Hypothalamus (tissue), 51 donors: ENCODE measurements at regions not wholly inside any gene's neighbourhood (a gene's known extent, or its start where the extent isn't known, plus 50 kb on each side); places are given as distances from the start of the nearest gene placed in this dataset.
A peak's percentile ranks its signal among the peaks of the same experiment; 100 is the strongest.

Source experiments
- DNase-seq, 51 donors: peaks; one replicate each; lab custom pipeline; 2025; lab: John Stamatoyannopoulos, UW

- no peak for DNase-seq
Measured at GRCh38 chr3:54026543-54026942, 95.8 kb upstream of the CACNA2D3 start.

- DNase-seq = no peak
Measured at GRCh38 chr3:54021071-54021470, 101.3 kb upstream of the CACNA2D3 start.

GRCh38 chr3:54020436-54020835 is 101.9 kb upstream of the CACNA2D3 start:
- DNase-seq = no peak

- DNase-seq = no peak
Measured at GRCh38 chr3:54014067-54014466, 108.3 kb upstream of the CACNA2D3 start.

- no peak for DNase-seq
Measured at GRCh38 chr3:54008744-54009143, 113.6 kb upstream of the CACNA2D3 start.

GRCh38 chr3:54008099-54008498 is 114.3 kb upstream of the CACNA2D3 start:
- peak in 1 of 51 donors; percentile 37 for DNase-seq

- no peak for DNase-seq
Measured at GRCh38 chr3:54004335-54004734, 112.7 kb upstream of the SELENOK start.

- DNase-seq = no peak
Measured at GRCh38 chr3:54003136-54003535, 111.5 kb upstream of the SELENOK start.

- DNase-seq = no peak
Measured at GRCh38 chr3:53999725-54000124, 108.1 kb upstream of the SELENOK start.

- peak in 2 of 51 donors; percentile 17 to 28 for DNase-seq
Measured at GRCh38 chr3:53998980-53999379, 107.3 kb upstream of the SELENOK start.

- no peak for DNase-seq
Measured at GRCh38 chr3:53997476-53997875, 105.8 kb upstream of the SELENOK start.

GRCh38 chr3:53996141-53996874 is 104.6 kb upstream of the SELENOK start:
- no peak for DNase-seq

- peak in 3 of 51 donors; percentile 7 to 13 (median 11) for DNase-seq
Measured at GRCh38 chr3:53994986-53995603, 103.4 kb upstream of the SELENOK start.

GRCh38 chr3:53991240-53991639 is 99.6 kb upstream of the SELENOK start:
- no peak for DNase-seq

GRCh38 chr3:53989946-53990345 is 98.3 kb upstream of the SELENOK start:
- no peak for DNase-seq

- DNase-seq = no peak
Measured at GRCh38 chr3:53989451-53989850, 97.8 kb upstream of the SELENOK start.

GRCh38 chr3:53978386-53978785 is 86.7 kb upstream of the SELENOK start:
- DNase-seq = no peak

- DNase-seq = no peak
Measured at GRCh38 chr3:53975382-53975781, 83.7 kb upstream of the SELENOK start.

GRCh38 chr3:53974324-53974723 is 82.7 kb upstream of the SELENOK start:
- no peak for DNase-seq

- no peak for DNase-seq
Measured at GRCh38 chr3:53973905-53974304, 82.2 kb upstream of the SELENOK start.

- no peak for DNase-seq
Measured at GRCh38 chr3:53970661-53971060, 79.0 kb upstream of the SELENOK start.

GRCh38 chr3:53969086-53969485 is 77.4 kb upstream of the SELENOK start:
- DNase-seq = no peak
